ENCODE measurements at regions not wholly inside any gene's neighbourhood (a gene's known extent, or its start where the extent isn't known, plus 50 kb on each side); places are given as distances from the start of the nearest gene placed in this dataset.

GRCh38 chr5:134466241-134467069, 54.8 kb upstream of the CDKN2AIPNL start (continued):
- TF ChIP-seq CUX1 (CRISPR knock-in tag; IDR thresholded peaks at IDR 0.05) (no peak), CREBBP (IDR thresholded peaks at IDR 0.05; ENCODE audit: low read depth, low read length) (no peak), ZEB2 (IDR thresholded peaks at IDR 0.05) (no peak), ZBTB5 (IDR thresholded peaks at IDR 0.05) (0 out of 2 replicates have a peak, but pooled peaks have one; percentile 6), ELF1 (tag; IDR thresholded peaks at IDR 0.05) (no peak), SLC30A9 (CRISPR knock-in tag; IDR thresholded peaks at IDR 0.05) (no peak), RBM25 (IDR thresholded peaks at IDR 0.05; ENCODE audit: low read depth, low read length, severe bottlenecking) (no peak), ARID1B (IDR thresholded peaks at IDR 0.05) (peak; percentile 44; the same call in 1 of the 2 replicates), SP2 (IDR thresholded peaks at IDR 0.05; ENCODE audit: extremely low read depth, low read depth, low read length, poor library complexity, severe bottlenecking) (no peak), ZNF23 (CRISPR knock-in tag; IDR thresholded peaks at IDR 0.05) (no peak), RCOR1 (IDR thresholded peaks at IDR 0.05; ENCODE audit: borderline replicate concordance in 1 of 2, low read depth in 2 of 2, low read length in 2 of 2) (peak in 1 of 2 experiments; percentile 30; a peak in 1 of 4 replicates), ARNT (IDR thresholded peaks at IDR 0.05) (peak in 1 of 2 experiments; percentile 10; a peak in 1 of 4 replicates), TGIF2 (CRISPR knock-in tag; IDR thresholded peaks at IDR 0.05) (no peak), ZNF197 (CRISPR knock-in tag; IDR thresholded peaks at IDR 0.05; ENCODE audit: low read depth) (no peak), PREB (CRISPR knock-in tag; IDR thresholded peaks at IDR 0.05) (0 out of 2 replicates have a peak, but pooled peaks have one; percentile 25), TFAM (CRISPR knock-in tag; conservative IDR thresholded peaks at IDR 0.05) (no peak)
- TF ChIP-seq, protein P1, sequence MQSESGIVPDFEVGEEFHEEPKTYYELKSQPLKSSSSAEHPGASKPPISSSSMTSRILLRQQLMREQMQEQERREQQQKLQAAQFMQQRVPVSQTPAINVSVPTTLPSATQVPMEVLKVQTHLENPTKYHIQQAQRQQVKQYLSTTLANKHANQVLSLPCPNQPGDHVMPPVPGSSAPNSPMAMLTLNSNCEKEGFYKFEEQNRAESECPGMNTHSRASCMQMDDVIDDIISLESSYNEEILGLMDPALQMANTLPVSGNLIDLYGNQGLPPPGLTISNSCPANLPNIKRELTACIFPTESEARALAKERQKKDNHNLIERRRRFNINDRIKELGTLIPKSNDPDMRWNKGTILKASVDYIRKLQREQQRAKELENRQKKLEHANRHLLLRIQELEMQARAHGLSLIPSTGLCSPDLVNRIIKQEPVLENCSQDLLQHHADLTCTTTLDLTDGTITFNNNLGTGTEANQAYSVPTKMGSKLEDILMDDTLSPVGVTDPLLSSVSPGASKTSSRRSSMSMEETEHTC (IDR thresholded peaks at IDR 0.05): no peak

Data from K562 (cell line).